GM19238 (cell line): ENCODE measurements at regions not wholly inside any gene's neighbourhood (a gene's known extent, or its start where the extent isn't known, plus 50 kb on each side); places are given as distances from the start of the nearest gene placed in this dataset.

Experiments used
- DNase-seq: peaks from one replicate; pipeline ENCODE4 v3.0.0; 2011; ENCODE audit warnings: low spot score; ENCODE audit not compliant: insufficient read length

DNA sequence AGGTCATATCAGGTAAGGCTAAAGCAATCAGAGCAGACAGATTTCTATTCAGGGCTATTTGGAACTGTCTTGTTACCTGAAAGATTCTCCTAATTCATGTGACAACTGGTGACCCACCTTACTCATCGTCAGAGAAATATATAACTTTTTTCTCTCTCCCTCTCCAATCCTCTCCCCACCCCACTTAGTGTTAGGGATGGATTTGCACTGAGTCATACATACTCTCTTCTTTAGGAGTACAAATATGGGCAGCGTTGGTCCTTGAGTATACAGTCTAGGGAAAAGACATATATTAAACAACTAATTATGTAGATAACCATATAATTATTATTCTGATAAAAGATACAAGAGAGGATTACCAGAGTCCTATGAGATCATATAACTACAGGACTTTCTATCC, 246.3 kb downstream of the HHIPL2 start:
- DNase-seq, result no peak

DNA sequence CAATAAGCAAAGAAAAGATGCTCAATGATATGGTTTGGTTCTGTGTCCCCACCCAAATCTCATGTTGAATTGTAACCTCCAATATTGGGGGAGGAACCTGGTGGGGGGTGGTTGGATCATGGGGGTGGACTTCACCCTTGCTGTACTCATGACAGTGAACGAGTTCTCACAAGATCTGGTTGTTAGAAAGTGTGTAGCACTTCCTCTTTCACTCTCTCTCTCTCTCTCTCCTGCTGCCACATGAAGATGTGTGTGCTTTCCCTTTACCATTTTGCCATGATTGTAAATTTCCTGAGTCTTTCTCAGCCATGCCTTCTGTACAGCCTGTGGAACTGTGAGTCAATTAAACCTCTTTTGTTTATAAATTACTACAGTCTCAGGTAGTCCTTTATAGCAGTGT, 248.4 kb downstream of the HHIPL2 start:
- DNase-seq, result no peak

DNA sequence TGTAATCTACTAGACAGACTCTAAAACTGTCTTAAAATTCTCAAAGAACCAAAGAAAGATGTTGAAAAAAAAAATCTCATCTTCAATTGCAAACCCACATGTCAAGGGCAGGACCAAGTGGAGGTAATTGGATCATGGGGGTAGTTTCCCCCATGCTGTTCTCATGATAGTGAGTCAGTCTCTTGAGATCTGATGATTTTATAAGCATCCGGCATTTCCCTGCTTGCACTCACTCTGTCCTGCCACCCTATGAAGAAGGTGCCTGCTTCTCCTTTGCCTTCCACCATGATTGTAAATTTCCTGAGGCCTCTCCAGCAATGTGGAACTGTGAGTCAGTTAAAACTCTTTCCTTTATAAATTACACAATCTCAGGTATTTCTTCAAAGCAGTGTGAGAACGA, 257.0 kb downstream of the HHIPL2 start:
- no peak for DNase-seq

DNA sequence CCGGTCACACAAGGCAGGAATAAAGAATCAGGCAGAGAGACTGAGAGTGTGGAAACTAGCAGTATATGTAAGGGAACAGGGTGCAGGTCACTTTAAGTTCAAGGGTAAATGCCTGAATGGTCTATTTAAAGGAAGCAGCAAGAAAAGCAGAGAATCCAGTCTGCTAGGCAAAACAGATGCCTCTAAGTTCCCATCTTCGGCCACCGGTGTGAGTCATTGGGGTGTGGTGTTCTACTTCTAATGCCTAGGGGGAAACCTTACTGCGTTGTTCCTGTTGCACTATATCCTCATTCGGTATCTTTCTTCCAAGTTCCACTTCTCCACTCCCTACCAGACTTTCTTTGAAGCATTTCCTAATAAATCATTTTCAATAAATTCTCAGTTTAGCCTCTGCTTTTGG, 259.9 kb downstream of the HHIPL2 start:
- DNase-seq, result no peak

DNA sequence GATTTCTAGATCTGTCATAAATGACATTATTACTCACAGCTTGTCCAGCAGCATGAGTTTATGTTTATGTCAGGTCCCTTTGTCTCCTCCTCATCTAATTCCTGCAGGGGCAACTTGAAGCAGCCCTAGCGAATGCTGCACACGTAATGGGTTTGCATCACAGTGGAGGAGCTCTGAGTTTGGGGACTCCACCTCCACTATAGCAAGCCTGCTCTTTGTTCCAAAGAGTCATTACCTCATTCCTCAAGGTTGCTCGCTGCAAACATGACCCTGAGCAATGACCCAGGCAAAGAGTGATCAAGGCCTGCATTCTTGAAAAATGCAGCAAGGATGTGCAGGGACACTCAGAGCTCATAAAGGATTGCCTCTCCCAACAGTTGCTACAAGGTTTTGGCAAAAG, 261.9 kb downstream of the HHIPL2 start:
- no peak for DNase-seq

DNA sequence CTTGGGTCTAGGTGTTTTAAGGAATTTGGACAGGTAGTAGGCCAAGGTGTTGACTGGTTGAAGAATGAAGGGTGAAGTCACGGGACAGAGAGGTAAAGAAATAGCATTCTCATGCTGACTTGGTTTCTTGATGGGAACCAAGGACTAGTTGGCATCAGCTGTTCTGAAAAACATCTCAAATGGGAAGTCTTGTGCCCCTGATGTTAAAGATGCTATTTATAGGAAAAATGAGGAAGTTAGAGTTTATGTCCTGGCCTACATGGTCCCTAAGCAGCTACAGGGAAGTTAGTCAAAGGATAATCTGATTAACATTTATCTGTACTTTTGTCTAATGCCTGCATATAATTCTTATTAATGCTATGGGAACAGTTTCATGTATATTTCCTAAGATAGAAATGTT, 262.4 kb downstream of the HHIPL2 start:
- DNase-seq, result no peak

DNA sequence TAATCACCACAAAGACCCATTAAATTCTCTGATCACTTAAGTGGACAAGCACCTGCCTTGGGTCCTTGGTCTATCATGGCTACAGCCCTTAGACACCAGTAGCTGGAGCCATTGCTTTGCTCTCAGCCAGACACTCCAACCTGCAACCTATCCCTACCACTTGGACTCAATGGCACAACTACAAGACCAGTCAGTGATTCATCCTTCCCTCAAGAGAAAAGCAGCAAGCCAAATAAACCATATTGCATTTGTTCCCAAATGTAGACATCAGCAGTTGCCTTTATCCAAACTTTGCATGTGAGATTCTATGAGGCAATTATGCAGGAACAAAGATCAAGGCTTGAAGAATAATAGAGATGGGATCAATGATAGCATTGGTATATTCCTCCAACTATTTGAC, 263.4 kb downstream of the HHIPL2 start:
- no peak for DNase-seq

DNA sequence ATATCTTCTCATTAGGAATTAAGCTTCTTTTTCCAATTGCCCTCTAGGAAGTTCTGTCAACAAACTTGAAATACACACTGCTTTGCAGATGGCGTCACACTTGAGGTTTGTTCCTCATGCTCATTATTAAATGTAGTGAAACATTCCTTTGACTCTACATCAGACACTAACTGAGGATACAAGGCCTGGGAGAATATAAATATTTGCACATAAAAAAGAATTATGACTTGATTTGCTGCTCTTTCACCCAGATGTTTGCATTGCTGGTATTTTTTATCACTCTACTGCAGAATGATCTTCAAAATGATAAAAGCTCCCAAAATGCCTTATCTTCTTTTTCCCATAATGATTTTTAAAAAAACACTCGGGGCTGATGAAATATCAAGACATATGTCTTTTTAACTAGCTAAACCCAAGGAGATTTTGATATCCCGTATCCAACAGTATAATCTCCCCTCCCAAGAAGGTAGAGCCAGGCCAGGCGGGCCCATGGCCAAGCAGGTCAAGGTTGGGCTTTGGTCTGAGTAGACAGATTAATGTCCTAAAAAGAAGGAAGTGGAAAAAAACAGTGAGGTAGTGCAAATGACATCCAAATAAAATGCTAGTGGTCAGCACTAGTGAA, 264.6 kb downstream of the HHIPL2 start:
- no peak for DNase-seq

DNA sequence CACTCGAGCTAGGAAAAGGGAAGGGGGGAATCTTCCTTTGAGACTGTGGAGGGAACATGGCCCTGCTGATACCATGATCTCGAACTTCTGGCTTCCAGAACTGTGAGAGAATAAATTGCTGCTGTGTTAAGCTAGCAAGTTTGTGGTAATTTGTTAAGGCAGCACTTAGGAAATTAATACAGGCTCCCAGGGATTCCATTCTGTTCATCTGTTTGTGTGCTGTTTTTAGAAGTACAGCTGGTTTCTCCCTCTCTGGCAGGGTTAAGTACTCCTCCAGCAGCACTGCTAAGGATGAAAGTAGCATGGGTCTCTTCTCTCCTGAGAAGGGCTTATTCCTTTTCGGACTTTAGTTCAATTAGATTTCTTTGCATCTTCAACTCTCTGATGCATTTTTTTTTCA, 268.3 kb downstream of the HHIPL2 start:
- DNase-seq, result no peak

DNA sequence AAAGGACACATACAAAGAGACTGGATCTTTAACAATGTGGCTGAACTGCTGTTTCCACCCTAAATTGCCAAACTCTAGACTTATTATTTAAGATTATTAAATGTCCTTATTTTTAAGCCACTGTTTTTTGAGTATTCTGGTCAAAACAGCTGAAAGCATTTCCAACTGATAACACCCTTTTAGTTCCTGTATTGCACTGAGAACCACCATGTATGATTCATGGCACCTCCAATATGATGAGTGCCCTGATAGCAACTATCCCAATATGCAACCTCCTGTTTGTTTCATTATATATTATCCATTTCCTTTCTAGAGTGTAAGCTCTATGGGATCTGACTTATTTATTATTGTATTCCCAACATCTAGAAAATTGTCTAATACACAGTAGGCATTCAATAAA, 269.4 kb downstream of the HHIPL2 start:
- no peak for DNase-seq

DNA sequence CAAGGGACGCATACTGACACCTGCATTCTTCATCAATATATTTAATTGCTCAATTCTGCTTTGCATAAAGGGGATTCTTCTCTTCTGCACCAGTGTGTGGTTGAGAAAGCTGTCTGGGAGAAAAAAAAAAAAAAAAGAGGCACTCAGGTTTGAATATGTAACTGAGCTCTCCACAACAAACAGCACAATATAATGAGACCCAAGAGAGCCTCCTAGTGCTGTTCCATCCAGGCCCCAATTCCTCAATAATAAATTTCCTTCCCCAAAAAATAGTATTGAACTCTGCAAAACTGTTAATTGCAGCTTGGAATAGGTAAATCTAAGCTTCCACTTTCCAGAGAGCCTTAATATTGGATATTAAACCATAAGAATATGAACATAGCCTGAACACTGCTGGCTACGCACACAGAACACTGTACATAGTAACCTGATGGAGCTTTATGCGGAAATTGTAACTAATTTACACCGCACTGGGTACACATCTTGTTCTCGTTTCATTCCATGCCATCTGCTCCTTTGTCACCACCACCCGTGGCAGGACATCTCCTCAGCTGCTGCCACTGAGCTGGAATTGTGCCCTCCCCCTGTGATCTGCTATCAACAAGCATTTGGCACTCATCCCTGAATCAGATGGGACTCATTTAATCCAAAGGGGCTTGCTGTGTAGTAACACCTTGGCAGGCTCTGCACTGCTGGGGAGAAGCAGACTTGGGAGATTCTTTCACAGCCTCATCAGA, 272.0 kb downstream of the HHIPL2 start:
- no peak for DNase-seq

DNA sequence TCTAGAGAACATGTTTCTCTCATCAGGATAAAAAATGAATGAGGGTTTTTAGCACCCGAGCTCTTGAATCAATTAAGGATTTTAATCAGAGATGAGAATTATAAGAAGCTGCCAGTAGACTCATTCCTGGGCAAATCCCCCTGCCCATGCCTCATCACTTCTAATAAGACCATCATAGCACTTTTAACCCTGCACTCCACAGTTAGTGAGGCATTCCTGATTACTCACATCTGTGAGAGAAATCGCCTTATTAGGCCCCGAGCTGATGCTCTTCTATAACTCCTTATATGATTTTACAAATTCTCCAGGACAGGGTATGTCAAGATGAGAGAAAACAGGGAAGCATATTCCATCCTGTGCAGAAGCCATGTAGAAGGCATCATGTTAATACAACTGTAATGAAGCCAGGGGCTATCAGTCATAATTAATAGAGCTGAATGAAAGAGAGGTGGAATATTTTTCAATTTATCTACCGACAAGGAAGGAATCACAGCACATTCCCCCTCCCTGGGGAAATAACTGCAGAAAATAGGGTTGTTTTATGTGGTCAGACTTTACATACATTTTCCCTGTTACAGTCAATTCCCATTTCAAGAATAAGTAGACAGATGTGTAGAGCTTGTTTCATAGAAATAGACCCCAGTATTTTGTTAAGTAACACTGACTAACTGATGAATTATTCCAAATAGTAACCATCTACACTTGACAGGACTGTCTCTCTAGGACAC, 272.7 kb downstream of the HHIPL2 start:
- no peak for DNase-seq

DNA sequence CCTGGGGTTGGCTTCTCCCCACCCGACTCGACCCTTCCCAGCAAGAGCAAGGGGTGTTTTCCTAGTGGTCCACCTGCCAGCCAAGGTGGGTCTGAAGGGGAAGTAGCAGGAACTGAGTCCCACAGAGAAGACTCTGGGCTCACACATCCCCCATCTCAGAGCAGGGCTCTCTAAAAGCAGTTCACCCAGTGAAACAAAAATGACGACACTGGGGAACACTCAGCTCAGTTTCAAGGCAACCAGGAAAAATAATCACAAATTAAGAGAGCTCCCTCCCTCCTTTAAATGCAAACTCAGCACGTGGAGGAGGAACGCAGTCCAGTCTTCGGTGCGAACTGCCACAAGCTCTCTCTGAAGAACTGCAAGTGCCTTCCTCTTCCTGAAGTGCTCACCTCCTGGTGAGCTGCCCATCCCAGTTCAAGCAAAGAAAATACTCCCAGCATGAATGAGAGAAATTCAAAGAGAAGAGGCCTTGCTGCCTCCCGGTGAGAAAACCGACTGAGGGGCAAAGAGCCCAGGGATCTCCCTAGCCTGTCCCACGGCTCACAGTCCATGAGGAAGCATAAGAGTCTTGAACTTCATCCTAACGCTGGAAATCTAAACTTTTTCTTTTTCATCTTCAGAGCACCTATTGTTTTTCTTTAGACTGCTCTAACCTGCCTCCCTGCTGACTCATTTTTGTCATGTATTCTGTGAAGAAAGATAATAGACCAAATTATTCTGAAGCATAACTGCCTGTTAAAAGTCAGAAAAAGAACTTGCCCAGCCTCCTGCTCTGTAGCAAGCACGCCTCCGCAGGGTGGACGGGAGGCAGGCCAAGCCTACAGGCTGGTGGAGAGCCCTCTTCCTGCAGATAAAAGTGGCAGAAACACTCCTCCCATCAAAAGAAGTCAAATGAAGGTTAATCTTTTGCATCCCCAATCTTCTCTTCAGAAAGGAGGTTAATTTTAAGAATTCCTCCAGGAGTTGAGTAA, 281.4 kb downstream of the HHIPL2 start:
- DNase-seq, result no peak

DNA sequence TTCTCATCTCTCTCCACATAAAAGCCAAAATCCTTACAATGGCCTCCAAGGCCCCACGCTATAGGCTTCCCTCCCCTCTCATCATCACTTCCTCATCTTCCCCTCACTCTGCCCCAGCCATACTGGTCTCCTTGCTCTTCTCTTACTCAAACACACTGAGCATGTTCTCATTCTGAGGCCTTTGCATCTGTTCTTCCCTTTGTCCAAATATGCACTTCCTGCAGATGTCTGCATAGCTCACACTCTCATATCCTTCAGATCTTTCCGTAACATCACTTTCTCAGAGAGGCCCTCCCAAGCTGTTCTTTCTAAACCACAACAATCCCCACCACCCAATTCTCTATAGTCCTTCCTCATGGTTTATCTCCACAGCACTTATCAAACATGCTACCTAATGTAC, 284.1 kb downstream of the HHIPL2 start:
- DNase-seq, result no peak

DNA sequence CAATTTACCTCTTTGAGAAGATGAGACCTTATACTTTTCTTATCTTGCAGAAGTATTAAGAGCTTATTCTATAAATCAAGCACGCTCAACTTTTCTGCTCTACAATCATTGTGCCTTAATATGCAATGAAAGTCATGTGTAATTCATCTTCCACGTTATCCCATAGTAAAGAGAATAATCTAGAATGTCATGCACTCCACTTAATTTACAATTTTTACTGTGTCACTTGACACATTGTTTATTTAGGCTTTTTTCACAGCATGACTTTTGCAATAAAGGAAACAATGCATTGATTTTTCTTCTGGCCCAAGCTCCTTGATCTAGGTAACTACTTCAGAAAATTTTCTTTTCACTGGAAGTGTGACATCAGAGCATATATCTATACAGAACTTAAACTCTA, 290.9 kb downstream of the HHIPL2 start:
- no peak for DNase-seq

DNA sequence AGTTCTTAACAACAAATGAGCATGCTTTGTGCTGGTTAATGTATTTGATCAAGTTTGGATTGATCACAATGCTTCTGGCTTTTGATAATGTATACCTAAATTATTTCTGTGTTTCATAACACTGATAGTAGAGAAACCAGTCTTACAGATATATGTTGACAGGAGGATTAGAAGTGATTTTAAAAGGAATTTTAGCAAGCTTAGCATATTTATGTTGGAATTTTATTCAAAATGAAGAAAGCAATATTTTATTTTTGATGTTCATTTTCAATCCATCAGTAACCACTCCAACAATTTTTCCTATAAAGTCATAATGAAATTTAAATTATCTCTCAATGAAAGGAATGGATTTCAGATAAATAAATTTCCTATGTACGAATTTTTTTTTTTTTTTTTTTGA, 291.8 kb downstream of the HHIPL2 start:
- DNase-seq, result no peak

DNA sequence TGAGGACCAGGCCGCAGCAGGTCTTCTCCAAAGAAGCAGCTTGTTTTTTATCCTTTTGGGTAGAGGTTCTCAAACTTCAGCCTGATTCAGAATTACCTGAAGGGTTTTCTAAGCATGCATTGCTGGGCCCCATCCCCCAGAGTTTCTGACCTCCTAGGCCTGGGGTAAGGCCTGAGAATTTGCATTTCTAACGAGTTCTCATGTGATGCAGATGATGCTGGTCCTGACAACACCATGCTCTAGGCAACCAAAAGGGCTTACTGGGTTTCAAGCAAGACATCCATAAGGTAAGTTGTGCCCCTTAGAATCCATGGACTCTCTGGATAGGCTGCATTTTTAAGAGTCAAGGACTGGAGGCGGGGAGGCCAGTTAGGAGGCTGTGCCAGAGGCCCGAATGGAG, 295.1 kb downstream of the HHIPL2 start:
- no peak for DNase-seq

DNA sequence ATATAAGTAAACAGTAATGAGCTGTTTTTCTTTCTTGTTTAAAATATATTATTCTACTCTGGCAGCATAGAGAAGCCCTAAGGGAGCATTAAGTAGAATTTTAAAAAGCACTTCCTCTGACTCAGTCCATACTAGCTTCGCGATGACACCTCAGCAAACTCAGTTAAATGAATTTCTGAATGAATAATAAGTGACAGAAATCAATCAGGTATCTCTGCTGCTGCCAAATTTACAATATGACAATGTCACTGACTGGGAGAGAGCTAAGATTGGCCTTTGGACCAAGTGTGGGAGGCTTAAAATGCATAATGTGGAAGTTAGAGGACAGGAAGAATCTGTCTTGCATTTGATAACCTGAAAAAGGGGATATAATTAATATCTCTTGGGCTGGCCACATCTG, 296.1 kb downstream of the HHIPL2 start:
- DNase-seq, result no peak

DNA sequence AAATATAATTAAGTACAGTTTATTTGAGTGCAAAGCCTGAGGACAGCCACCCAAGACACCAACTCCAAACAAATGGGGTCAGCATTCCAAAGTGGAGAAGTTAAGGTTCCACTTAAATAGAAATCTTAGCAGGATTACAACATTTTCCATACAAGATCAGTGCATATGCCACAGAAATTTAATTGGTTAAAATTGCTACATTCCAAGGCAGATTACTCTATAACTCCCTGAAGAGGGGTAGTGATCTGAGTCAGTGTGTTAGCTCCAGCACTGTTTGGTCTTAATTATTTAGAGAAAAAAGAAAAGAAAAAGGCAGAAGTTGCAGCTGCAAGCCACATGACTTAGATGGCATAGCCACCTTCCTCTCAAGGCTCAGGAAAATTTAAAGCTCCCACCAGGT, 297.5 kb downstream of the HHIPL2 start:
- no peak for DNase-seq

DNA sequence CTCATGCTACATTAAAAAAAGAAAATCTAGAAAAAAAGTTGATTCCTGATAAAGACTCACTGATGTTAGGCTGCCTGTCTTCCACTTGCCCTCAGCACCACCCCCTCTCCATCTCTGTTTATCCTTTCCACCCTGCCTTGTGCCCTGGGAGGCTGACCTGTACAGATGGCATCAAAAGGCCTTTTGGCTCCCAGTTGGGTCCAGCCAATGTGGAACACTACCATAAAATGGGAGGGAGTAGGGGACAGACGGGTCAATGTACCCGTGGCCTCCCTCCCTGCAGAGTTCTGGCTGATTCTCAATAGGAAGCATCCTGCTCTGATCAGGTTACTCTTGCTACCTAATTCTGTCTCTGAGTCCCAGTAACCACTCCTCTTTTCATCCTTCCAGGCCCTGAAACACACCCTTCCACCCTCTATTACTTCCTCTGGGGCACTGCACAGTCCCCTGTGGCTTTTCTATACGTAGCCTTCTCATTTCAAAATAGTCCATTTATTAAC, 300.0 kb downstream of the HHIPL2 start:
- DNase-seq, result no peak

DNA sequence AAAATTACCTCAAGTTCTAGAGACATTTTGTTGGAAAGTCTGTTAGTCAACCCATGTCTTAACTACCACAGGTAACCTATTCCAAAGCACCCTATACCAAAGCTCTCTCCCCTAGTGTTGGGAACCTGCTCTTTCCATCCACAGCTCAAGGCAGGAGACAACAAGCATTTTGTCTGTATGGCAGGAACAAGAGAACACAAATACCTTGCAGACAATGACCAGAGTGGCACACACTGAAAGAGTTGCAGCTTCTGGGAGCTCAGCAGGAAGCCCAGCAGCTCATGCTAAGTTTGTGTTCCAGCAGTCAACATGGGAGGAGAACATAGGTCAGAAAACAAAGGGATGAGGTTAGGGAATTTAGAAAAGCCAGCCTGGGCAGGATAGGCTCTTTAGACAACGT, 300.8 kb downstream of the HHIPL2 start:
- no peak for DNase-seq
